ENCODE measurements at regions not wholly inside any gene's neighbourhood (a gene's known extent, or its start where the extent isn't known, plus 50 kb on each side); places are given as distances from the start of the nearest gene placed in this dataset.

GRCh38 chr5:53364061-53364460, 116.4 kb upstream of the FST start:
- POLR2A ChIA-PET: no interaction called here
- Mint-ChIP-seq H3K9me3 (no peaks in the 10 kb centered on the region), H3K27ac (no peak overlapping the region), H3K4me1 (ENCODE audit: low read depth) (peaks cover 2% of the 10 kb centered on the region), H3K27me3 (peaks cover 1% of the 10 kb centered on the region), H3K4me3 (no peak overlapping the region), H3K36me3 (no peaks in the 10 kb centered on the region)
- CTCF ChIA-PET: no interaction called here
- intact Hi-C loops (cut with micrococcal nuclease): no loop called here
- no peak for DNase-seq

DNA sequence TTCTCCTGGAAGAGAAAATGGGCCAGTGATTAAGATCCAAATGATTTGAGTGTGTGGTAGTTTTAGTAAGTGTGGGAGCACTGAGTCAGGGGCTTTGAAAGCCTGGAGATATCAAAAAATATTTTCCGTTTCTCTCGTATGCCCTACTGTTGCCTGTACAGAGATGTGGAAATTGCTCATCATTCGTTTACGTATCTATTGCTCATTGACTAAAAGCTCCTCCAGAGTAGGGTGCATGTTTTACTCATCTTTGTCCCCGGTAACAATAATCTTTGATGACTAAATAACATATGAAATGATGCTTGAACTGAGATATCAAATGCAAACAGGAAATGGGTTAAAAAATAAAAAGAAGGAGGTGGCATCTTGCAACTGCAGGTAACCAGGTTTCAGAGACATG, 114.2 kb upstream of the FST start:
- CTCF ChIA-PET: interaction anchor here (1.3 kb wide), 1 partner anchor 418 kb away, joined by 4 read pairs; no protein-coding TSS in a partner anchor
- H3K4me1 Mint-ChIP-seq (ENCODE audit: low read depth): peaks cover 2% of the 10 kb centered on the region
- H3K27me3 Mint-ChIP-seq: peaks cover 8% of the 10 kb centered on the region
- POLR2A ChIA-PET: no interaction called here
- intact Hi-C loops (cut with micrococcal nuclease): no loop called here
- no peak for DNase-seq
- H3K36me3 Mint-ChIP-seq: no peaks in the 10 kb centered on the region
- no peak overlapping the region for H3K4me3 Mint-ChIP-seq
- H3K27ac Mint-ChIP-seq: no peak overlapping the region
- no peaks in the 10 kb centered on the region for H3K9me3 Mint-ChIP-seq

DNA sequence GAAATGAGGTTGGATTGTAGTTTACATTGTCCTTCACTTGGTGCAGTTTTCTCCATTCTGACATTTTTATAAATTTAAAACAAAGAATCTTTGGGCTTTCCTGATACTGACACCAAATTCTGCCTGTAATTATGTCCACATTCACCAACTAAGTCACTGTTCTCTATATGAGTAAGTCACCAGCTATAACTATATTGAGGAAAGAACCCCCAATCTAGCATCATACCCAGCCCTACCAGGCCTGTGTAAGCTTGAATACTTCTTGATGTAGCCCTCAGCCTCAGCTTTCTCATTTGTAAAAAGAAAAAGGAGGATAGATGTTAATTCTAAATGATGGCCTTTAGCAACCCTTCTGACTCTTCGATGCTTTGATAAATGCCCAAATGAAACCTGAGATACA, 112.7 kb upstream of the FST start:
- Mint-ChIP-seq H3K36me3 (no peaks in the 10 kb centered on the region), H3K4me1 (ENCODE audit: low read depth) (peaks cover 2% of the 10 kb centered on the region), H3K4me3 (no peak overlapping the region), H3K27ac (no peak overlapping the region), H3K9me3 (no peaks in the 10 kb centered on the region), H3K27me3 (peaks cover 8% of the 10 kb centered on the region)
- intact Hi-C loops (cut with micrococcal nuclease): no loop called here
- ChIA-PET CTCF (no interaction called here), POLR2A (no interaction called here)
- DNase-seq: no peak

- Mint-ChIP-seq H3K27ac (no peak overlapping the region), H3K4me1 (ENCODE audit: low read depth) (peaks cover 2% of the 10 kb centered on the region), H3K9me3 (no peaks in the 10 kb centered on the region), H3K4me3 (no peak overlapping the region), H3K36me3 (no peaks in the 10 kb centered on the region), H3K27me3 (peaks cover 8% of the 10 kb centered on the region)
- ChIA-PET CTCF (no interaction called here), POLR2A (no interaction called here)
- intact Hi-C loops (cut with micrococcal nuclease): no loop called here
- DNase-seq: no peak
These were observed 111.9 kb upstream of the FST start for GRCh38 chr5:53368516-53368915.

DNA sequence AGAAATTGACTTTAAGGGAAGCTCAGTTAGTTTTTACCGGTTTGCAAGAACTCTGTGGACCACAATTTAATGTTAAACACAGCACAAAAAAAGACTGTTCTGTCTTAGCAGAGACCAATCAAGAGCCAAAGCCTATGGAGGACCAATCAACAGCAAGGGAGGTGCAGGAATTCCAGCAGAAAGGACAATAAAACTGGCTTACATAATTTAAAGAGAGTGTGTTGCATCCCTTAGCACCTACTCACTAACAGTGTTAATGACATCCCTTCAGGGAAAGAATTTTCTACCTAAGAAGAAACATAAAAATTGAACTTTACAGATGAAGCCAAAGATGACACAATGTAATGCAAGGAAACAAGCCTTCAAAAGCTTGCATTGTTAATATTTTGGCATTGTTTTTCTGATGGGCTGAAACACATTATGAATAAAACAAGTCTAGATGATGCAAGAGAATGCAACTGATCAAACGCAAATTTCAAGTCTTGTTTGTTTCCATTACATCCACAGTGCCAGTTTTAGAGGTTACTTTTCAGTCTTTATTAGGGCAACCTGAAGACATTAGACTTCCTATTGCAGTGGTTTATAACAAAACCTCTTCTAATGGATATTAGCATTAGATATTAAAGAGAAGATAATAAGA, 111.3 kb upstream of the FST start:
- H3K9me3 Mint-ChIP-seq: no peaks in the 10 kb centered on the region
- no peak overlapping the region for H3K27ac Mint-ChIP-seq
- CTCF ChIA-PET: no interaction called here
- peaks cover 8% of the 10 kb centered on the region for H3K27me3 Mint-ChIP-seq
- no peaks in the 10 kb centered on the region for H3K36me3 Mint-ChIP-seq
- no peak for DNase-seq
- intact Hi-C loops (cut with micrococcal nuclease): no loop called here
- H3K4me1 Mint-ChIP-seq (ENCODE audit: low read depth): peaks cover 2% of the 10 kb centered on the region
- no peak overlapping the region for H3K4me3 Mint-ChIP-seq
- POLR2A ChIA-PET: no interaction called here

GRCh38 chr5:53369681-53370080, 110.7 kb upstream of the FST start:
- Mint-ChIP-seq H3K9me3 (no peaks in the 10 kb centered on the region), H3K4me3 (no peak overlapping the region), H3K27me3 (peaks cover 7% of the 10 kb centered on the region), H3K27ac (no peak overlapping the region), H3K36me3 (no peaks in the 10 kb centered on the region), H3K4me1 (ENCODE audit: low read depth) (peaks cover 2% of the 10 kb centered on the region)
- intact Hi-C loops (cut with micrococcal nuclease): no loop called here
- no peak for DNase-seq
- CTCF ChIA-PET: no interaction called here
- POLR2A ChIA-PET: no interaction called here

DNA sequence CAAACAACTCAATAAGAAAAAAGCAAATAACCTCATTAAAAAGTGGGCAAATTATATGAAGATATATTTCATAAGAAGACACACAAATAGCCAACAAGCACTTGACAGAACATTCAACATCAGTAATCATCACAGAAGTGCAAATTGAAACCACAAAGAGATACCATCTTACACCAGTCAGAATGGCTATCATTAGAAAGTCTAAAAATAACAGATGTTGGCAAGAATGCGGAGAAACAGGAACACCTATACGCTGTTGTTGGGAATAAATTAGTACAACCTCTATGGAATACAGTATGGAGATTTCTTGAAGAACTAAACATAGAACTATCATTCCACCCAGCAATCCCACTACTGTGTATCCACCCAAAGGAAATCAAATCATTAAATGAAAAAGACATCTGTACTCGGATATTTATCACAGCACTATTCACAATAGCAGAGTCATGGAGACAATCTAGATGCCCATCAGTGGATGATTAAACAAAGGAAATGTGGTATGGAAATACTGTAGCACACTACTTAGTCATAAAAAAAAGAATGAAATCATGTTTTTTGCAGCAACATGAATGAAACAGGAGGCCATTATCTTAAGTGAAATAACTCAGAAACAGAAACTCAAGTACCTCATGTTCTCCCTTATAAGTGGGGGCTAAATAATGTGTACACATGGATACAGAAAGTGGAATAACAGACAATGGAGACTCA, 106.8 kb upstream of the FST start:
- Mint-ChIP-seq H3K36me3 (no peaks in the 10 kb centered on the region), H3K4me1 (ENCODE audit: low read depth) (no peaks in the 10 kb centered on the region), H3K27me3 (peaks cover 7% of the 10 kb centered on the region), H3K4me3 (no peak overlapping the region), H3K27ac (no peak overlapping the region), H3K9me3 (no peaks in the 10 kb centered on the region)
- POLR2A ChIA-PET: no interaction called here
- intact Hi-C loops (cut with micrococcal nuclease): no loop called here
- DNase-seq: no peak
- CTCF ChIA-PET: no interaction called here

- no peak overlapping the region for H3K4me3 Mint-ChIP-seq
- H3K27ac Mint-ChIP-seq: no peak overlapping the region
- POLR2A ChIA-PET: no interaction called here
- DNase-seq: no peak
- intact Hi-C loops (cut with micrococcal nuclease): no loop called here
- no peaks in the 10 kb centered on the region for H3K36me3 Mint-ChIP-seq
- H3K4me1 Mint-ChIP-seq (ENCODE audit: low read depth): no peaks in the 10 kb centered on the region
- CTCF ChIA-PET: no interaction called here
- no peaks in the 10 kb centered on the region for H3K27me3 Mint-ChIP-seq
- no peaks in the 10 kb centered on the region for H3K9me3 Mint-ChIP-seq
These were observed 103.6 kb upstream of the FST start for GRCh38 chr5:53376853-53377252.

DNA sequence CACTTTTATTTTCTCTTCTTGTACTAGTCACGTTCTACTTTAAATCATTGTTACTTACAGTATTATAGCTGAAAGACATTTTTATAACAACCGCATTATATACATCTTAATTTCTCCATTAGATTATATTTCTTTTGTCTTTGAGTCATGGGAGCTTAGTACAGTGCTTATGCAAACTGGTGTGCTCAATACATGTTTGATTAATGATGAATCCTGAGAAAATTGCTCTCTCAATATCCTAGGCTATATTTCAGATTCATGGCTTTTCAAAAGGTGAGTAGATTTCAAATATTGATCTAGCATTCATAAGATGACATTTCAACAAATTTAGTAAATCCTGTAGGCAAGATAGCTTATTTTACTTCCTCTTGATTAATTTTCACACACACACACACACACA, 102.2 kb upstream of the FST start:
- Mint-ChIP-seq H3K36me3 (no peaks in the 10 kb centered on the region), H3K4me1 (ENCODE audit: low read depth) (no peaks in the 10 kb centered on the region), H3K9me3 (no peaks in the 10 kb centered on the region), H3K27me3 (no peaks in the 10 kb centered on the region), H3K27ac (no peak overlapping the region), H3K4me3 (no peak overlapping the region)
- intact Hi-C loops (cut with micrococcal nuclease): no loop called here
- DNase-seq: no peak
- POLR2A ChIA-PET: no interaction called here
- CTCF ChIA-PET: no interaction called here

DNA sequence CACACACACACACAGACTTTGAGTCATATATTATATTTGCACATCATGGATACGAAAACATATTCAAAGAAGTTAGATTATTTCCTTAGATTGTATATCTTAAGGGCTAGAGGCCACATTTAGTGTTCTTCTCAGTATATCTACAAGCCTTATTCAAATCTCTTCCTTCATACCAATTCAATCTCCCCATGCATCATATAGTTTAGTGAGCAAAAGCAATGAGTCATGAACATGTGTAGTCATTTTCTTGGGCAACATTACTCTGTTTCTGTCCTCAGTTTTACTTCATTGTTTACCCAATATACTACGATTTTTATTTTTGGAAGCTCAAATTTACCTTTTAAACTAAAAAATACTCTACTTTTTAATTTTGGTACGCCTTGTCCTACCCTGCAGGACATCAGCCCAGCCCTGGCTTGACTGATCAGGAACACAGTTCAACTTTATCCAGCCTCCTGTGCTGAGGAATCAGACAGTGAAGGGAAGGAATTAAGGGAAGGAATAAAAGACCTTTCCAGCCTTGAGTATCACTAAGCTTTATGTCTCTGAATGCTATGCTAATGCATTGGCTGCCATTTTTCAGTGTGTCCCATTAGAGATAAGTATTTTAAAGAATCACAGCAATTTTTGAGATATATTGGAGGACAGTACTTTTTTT, 101.7 kb upstream of the FST start:
- no peak overlapping the region for H3K4me3 Mint-ChIP-seq
- no peak overlapping the region for H3K27ac Mint-ChIP-seq
- ChIA-PET CTCF (no interaction called here), POLR2A (no interaction called here)
- DNase-seq: no peak
- H3K9me3 Mint-ChIP-seq: no peaks in the 10 kb centered on the region
- intact Hi-C loops (cut with micrococcal nuclease): no loop called here
- no peaks in the 10 kb centered on the region for H3K36me3 Mint-ChIP-seq
- H3K27me3 Mint-ChIP-seq: no peaks in the 10 kb centered on the region
- no peaks in the 10 kb centered on the region for H3K4me1 Mint-ChIP-seq (ENCODE audit: low read depth)

DNA sequence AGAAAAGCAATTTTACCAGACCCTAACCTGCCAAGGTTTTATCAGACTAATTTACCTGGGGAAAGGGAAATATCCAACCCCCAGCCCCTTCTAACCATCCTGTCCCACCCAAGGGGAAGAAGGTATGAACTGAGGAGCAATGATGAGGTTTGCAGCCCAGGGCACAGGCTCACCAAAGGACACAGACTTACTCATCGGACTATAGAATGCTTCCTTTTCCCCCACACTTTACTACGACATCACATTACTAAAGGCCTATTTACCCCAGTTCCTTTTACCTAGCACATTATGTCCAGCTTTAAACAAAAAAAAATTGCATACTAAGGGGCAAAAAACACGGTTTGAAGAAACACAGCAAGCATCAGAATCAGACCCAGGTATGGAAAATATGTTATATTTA, 94.1 kb upstream of the FST start:
- Mint-ChIP-seq H3K9me3 (peaks cover 15% of the 10 kb centered on the region), H3K27me3 (peaks cover 4% of the 10 kb centered on the region), H3K27ac (no peak overlapping the region), H3K4me1 (ENCODE audit: low read depth) (no peaks in the 10 kb centered on the region), H3K4me3 (no peak overlapping the region), H3K36me3 (no peaks in the 10 kb centered on the region)
- POLR2A ChIA-PET: no interaction called here
- CTCF ChIA-PET: no interaction called here
- DNase-seq: no peak
- intact Hi-C loops (cut with micrococcal nuclease): no loop called here

DNA sequence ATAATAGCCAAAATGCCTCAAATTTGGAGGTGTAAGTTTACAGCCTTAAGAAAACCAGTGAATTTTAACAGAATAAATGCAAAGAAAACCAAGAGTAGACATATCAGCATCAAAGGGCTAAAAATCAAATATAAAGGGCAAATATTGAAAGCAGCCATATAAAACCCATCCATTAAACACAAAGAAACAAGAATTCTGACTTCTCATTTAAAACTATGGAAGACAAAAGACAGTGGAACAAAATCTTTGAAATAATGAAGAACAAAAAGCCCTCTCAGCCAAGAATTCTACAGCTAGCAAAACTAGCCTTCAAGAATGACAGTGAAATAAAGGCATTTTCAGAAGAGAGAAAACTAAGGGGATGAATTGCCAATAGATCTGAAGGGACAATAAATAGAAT, 91.3 kb upstream of the FST start:
- no peaks in the 10 kb centered on the region for H3K36me3 Mint-ChIP-seq
- intact Hi-C loops (cut with micrococcal nuclease): no loop called here
- DNase-seq: no peak
- H3K4me1 Mint-ChIP-seq (ENCODE audit: low read depth): no peaks in the 10 kb centered on the region
- H3K27ac Mint-ChIP-seq: no peak overlapping the region
- peaks cover 15% of the 10 kb centered on the region for H3K9me3 Mint-ChIP-seq
- ChIA-PET POLR2A (no interaction called here), CTCF (no interaction called here)
- peaks cover 4% of the 10 kb centered on the region for H3K27me3 Mint-ChIP-seq
- no peak overlapping the region for H3K4me3 Mint-ChIP-seq

GRCh38 chr5:53392073-53392472, 88.4 kb upstream of the FST start:
- Mint-ChIP-seq H3K36me3 (no peaks in the 10 kb centered on the region), H3K9me3 (peaks cover 15% of the 10 kb centered on the region), H3K4me3 (no peak overlapping the region), H3K27me3 (no peaks in the 10 kb centered on the region), H3K4me1 (ENCODE audit: low read depth) (no peaks in the 10 kb centered on the region), H3K27ac (no peak overlapping the region)
- no peak for DNase-seq
- CTCF ChIA-PET: no interaction called here
- POLR2A ChIA-PET: no interaction called here
- intact Hi-C loops (cut with micrococcal nuclease): no loop called here
